GM21723 (cell line): ENCODE measurements at regions not wholly inside any gene's neighbourhood (a gene's known extent, or its start where the extent isn't known, plus 50 kb on each side); places are given as distances from the start of the nearest gene placed in this dataset.
"Not testable (repeated sequence)": the region's sequence is repeated elsewhere in the genome, so short reads cannot be mapped to it uniquely, and the experiment has no call there.

Source experiments
- ATAC-seq: cut with Tn5 transposase; IDR thresholded peaks from one replicate; pipeline ENCODE4 v1.9.1; 2021; ENCODE audit warnings: mild to moderate bottlenecking, moderate library complexity; ENCODE audit not compliant: unreplicated experiment

GRCh38 chr4:101730291-101731117 is 60.0 kb upstream of the BANK1 start:
- ATAC-seq = peak; percentile 96

- no peak for ATAC-seq
These were observed 63.3 kb upstream of the BANK1 start for GRCh38 chr4:101727238-101727637.

GRCh38 chr4:101724093-101724492 is 66.4 kb upstream of the BANK1 start:
- ATAC-seq = no peak

GRCh38 chr4:101718810-101719209 is 71.7 kb upstream of the BANK1 start:
- no peak for ATAC-seq

GRCh38 chr4:101711590-101712260 is 78.8 kb upstream of the BANK1 start:
- no peak for ATAC-seq

- no peak for ATAC-seq
These were observed 79.7 kb upstream of the BANK1 start for GRCh38 chr4:101710806-101711205.

- ATAC-seq = no peak
These were observed 82.1 kb upstream of the BANK1 start for GRCh38 chr4:101708293-101709039.

- no peak for ATAC-seq
These were observed 82.9 kb upstream of the BANK1 start for GRCh38 chr4:101707596-101707995.

- ATAC-seq = no peak
These were observed 83.9 kb upstream of the BANK1 start for GRCh38 chr4:101706535-101707057.

- no peak for ATAC-seq
These were observed 89.0 kb upstream of the BANK1 start for GRCh38 chr4:101701551-101701950.

- ATAC-seq = no peak
These were observed 90.9 kb upstream of the BANK1 start for GRCh38 chr4:101699441-101700124.

GRCh38 chr4:101697266-101697665 is 93.3 kb upstream of the BANK1 start:
- no peak for ATAC-seq

- no peak for ATAC-seq
These were observed 94.1 kb upstream of the BANK1 start for GRCh38 chr4:101696276-101697010.

GRCh38 chr4:101695176-101695575 is 95.4 kb upstream of the BANK1 start:
- ATAC-seq = no peak

- ATAC-seq = not testable (repeated sequence)
These were observed 96.1 kb upstream of the BANK1 start for GRCh38 chr4:101694403-101694802.

GRCh38 chr4:101693842-101694398 is 96.6 kb upstream of the BANK1 start:
- ATAC-seq = no peak

- no peak for ATAC-seq
These were observed 101.3 kb upstream of the BANK1 start for GRCh38 chr4:101689220-101689619.

GRCh38 chr4:101685126-101685525 is 105.4 kb upstream of the BANK1 start:
- ATAC-seq = no peak

GRCh38 chr4:101682946-101683345 is 107.6 kb upstream of the BANK1 start:
- no peak for ATAC-seq

GRCh38 chr4:101678180-101678579 is 112.3 kb upstream of the BANK1 start:
- no peak for ATAC-seq
